Right cardiac atrium (tissue), 5 donors: ENCODE measurements at regions not wholly inside any gene's neighbourhood (a gene's known extent, or its start where the extent isn't known, plus 50 kb on each side); places are given as distances from the start of the nearest gene placed in this dataset.

Source experiments
- ATAC-seq, 2 donors: fragments of 200-7000 bp; cut with Tn5 transposase; one replicate each; pipeline versions ENCODE4 v1.8.0 to v1.9.1; 2020; ENCODE audit warnings: moderate library complexity in 2 of 2, mild to moderate bottlenecking in 1 of 2
- DNase-seq, 3 donors: peaks; one replicate each; pipeline ENCODE4 v3.0.0-alpha.2; 2020
- H3K27ac ChIP-seq: one replicate; pipeline ENCODE4 v1.5.1; 2013; ENCODE audit warnings: mild to moderate bottlenecking, low read length, control low read depth, moderate library complexity
- H3K27me3 ChIP-seq: one replicate; pipeline ENCODE4 v1.6.1; 2013; ENCODE audit not compliant: control insufficient read depth, insufficient read depth
- H3K4me1 ChIP-seq: one replicate; pipeline ENCODE4 v1.6.1; 2013; ENCODE audit warnings: low read length; ENCODE audit not compliant: control insufficient read depth, insufficient read depth
- H3K4me3 ChIP-seq: one replicate; pipeline ENCODE4 v1.5.1; 2013; ENCODE audit warnings: low read length, control low read depth
- H3K9me3 ChIP-seq: one replicate; pipeline ENCODE4 v1.6.1; 2013; ENCODE audit warnings: low read length; ENCODE audit not compliant: control insufficient read depth
- WGBS: extraction: QIAGEN DNeasy Blood & Tissue Kit; methylation state at CpG from one replicate; pipeline ENCODE4 v1.1.7; 2013; 5-methylcytosine and 5-hydroxymethylcytosine counted together
- intact Hi-C, 4 donors: fragments of 100-400 bp; cut with DNase I; formaldehyde crosslinking; loops; one replicate each; pipeline versions ENCODE4 v1.11.0 to v1.14.0; 2022 to 2023
- donor health status: healthy with polysubstance abuse.
- donor health status: DM: no; HTN: yes; CAD: no.
- donor health status: DM: no; HTN: no; CAD: no.
- donor health status: DM: no; HTN: yes; CAD: no; lungs with severe emphysema.
- donor health status: DM: yes; HTN: yes; CAD: no.

DNA sequence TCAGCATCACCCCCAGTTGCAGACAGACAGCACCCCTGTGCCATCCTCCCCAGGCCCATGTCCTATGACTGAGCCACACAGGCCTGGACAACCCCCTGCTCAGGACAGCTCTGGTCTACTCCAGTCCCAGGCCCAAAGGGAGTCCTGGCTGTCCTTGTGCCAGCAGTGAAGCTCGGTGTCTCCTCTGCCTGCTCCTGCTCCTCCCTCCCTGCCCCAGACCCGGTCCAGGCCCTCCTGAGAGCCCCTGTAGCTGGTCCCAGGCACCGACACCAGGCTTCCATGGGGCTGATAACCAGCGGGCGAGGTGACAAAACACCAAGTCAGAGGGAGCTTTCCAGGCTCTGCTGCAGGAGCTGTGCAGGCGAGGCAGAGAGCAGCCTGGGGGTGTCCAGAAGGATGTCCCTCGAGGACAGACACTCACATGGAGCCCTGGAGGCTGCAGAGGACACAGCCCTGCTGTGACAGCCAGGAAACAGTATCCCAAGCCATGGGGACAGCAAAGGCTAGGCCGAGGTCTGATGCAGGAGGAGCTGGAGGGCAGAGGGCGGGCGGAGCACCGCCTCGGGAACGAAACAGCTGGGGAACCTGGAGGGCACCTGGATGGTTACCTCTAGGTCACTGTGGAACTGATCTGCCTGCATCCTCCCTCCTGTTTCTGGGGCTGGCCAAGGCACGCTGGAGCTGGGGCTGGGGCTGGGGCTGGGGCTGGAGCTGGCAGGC lies 103.8 kb upstream of the PRR20G start:
- DNase-seq: no peak
- H3K27me3 ChIP-seq: no peaks in the 10 kb centered on the region

DNA sequence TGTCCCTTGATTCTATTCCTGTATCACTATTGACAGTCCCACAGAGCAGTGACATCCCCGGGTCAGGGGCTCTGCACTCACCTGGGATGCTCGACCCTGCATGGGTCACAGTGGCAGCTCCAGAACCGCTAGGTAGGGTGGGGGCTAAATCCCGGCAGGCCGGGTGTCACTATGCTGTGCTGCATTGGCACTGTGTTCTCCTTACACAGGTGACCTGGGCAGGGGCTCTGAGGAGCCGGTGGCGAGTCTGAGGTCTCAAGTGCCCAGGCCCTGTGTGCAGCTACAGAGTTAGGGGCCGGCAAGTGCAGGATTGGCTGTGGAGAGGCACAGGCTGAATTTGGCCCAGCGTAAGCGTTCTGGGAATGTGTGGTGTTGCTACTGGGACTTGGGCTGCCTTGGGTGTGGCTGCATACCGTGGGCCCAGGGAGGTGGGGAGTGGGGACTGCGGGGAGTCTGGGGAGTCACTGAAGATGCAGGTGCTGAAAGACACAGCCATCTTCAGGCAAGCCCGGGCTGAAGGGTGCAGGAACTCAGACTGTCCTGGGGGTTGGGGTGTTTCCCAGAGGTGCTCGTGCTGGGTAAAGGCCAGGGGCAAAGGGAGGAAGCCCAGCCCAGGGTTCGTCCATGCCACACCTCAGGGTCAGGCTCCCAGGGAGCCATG lies 102.6 kb upstream of the PRR20G start:
- H3K27me3 ChIP-seq: no peaks in the 10 kb centered on the region
- ATAC-seq: no peak
- no peaks in the 10 kb centered on the region for H3K9me3 ChIP-seq
- intact Hi-C loops: no loop called here
- H3K27ac ChIP-seq: no peak overlapping the region
- no peaks in the 10 kb centered on the region for H3K4me1 ChIP-seq
- 70% methylated on average over 15 of the region's 15 CpGs for WGBS
- H3K4me3 ChIP-seq: no peak overlapping the region
- no peak for DNase-seq

More for the DNA sequence above, 103.8 kb upstream of the PRR20G start:
- Histone ChIP-seq H3K4me3 (no peak overlapping the region), H3K4me1 (no peaks in the 10 kb centered on the region), H3K9me3 (no peaks in the 10 kb centered on the region), H3K27ac (no peak overlapping the region)
- 66% methylated on average over 14 of the region's 14 CpGs for WGBS
- intact Hi-C loops: no loop called here
- no peak for ATAC-seq

- H3K27me3 ChIP-seq: no peaks in the 10 kb centered on the region
- no peaks in the 10 kb centered on the region for H3K4me1 ChIP-seq
- no peak overlapping the region for H3K4me3 ChIP-seq
- DNase-seq (no peak), ATAC-seq (no peak)
- H3K27ac ChIP-seq: no peak overlapping the region
- no peaks in the 10 kb centered on the region for H3K9me3 ChIP-seq
- intact Hi-C loops: no loop called here
- WGBS: 86% methylated on average over 2 of the region's 2 CpGs
Observed at GRCh38 chr3:127389913-127390312, 102.1 kb upstream of the PRR20G start.

GRCh38 chr3:127389420-127389819 lies 101.6 kb upstream of the PRR20G start:
- Histone ChIP-seq H3K9me3 (no peaks in the 10 kb centered on the region), H3K4me3 (no peak overlapping the region), H3K27ac (no peak overlapping the region), H3K27me3 (no peaks in the 10 kb centered on the region), H3K4me1 (no peaks in the 10 kb centered on the region)
- no peak for DNase-seq
- intact Hi-C loops: no loop called here
- WGBS: 74% methylated on average over 10 of the region's 10 CpGs
- no peak for ATAC-seq

DNA sequence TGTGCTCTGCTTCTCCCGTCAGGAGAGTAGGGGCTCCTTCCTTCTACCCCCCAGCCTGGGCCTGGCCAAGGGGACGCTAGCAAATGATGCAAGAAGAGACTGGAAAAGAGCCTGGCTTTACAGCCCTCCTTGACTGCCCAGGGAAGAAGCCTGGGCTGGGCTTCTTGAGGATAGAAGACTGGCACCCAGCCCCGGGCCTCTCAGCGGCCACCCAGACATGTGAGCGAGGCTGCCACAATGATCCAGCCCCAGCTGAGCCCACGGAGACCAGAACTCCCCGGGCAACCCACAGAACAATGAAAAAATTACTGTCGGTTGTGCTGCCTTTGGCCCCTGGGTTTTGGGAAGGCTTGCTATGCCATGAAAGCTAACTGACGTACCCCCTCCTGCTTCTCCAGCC lies 100.6 kb upstream of the PRR20G start:
- H3K9me3 ChIP-seq: no peaks in the 10 kb centered on the region
- WGBS: 64% methylated on average over 9 of the region's 9 CpGs
- H3K4me1 ChIP-seq: no peaks in the 10 kb centered on the region
- no peaks in the 10 kb centered on the region for H3K27me3 ChIP-seq
- no peak overlapping the region for H3K4me3 ChIP-seq
- H3K27ac ChIP-seq: no peak overlapping the region
- ATAC-seq (no peak), DNase-seq (no peak)
- intact Hi-C loops: no loop called here

- no peaks in the 10 kb centered on the region for H3K9me3 ChIP-seq
- no peak overlapping the region for H3K4me3 ChIP-seq
- intact Hi-C loops: no loop called here
- WGBS: 73% methylated on average over 8 of the region's 8 CpGs
- H3K27me3 ChIP-seq: no peaks in the 10 kb centered on the region
- ATAC-seq: no peak
- DNase-seq: no peak
- H3K27ac ChIP-seq: no peak overlapping the region
- H3K4me1 ChIP-seq: no peaks in the 10 kb centered on the region
Observed at GRCh38 chr3:127387556-127388153, 99.8 kb upstream of the PRR20G start.

- intact Hi-C loops: no loop called here
- DNase-seq (no peak), ATAC-seq (no peak)
- H3K4me3 ChIP-seq: no peak overlapping the region
- H3K4me1 ChIP-seq: no peaks in the 10 kb centered on the region
- no peak overlapping the region for H3K27ac ChIP-seq
- WGBS: 81% methylated on average over 8 of the region's 8 CpGs
- H3K27me3 ChIP-seq: no peaks in the 10 kb centered on the region
- H3K9me3 ChIP-seq: no peaks in the 10 kb centered on the region
Observed at GRCh38 chr3:127387119-127387518, 99.3 kb upstream of the PRR20G start.

DNA sequence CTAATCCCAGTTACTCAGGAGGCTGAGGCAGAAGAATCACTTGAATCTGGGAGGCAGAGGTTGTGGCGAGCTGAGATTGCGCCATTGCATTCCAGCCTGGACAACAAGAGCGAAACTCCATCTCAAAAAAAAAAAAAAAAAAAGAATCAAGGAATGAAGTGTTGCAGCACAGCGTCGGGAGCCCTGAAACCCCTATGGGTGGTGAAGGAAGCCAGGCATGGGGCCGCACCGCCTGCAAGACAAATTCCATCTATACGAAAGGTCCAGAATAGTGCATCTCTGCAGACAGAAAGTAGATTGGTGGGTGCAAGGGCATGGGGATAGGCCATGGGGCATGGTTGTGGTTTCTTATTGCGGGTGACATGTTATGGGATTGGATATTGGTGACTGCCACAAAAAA lies 98.6 kb upstream of the PRR20G start:
- WGBS: 82% methylated on average over 9 of the region's 9 CpGs
- DNase-seq (no peak), ATAC-seq (no peak)
- H3K9me3 ChIP-seq: no peaks in the 10 kb centered on the region
- H3K27me3 ChIP-seq: no peaks in the 10 kb centered on the region
- no peaks in the 10 kb centered on the region for H3K4me1 ChIP-seq
- no peak overlapping the region for H3K27ac ChIP-seq
- intact Hi-C loops: no loop called here
- H3K4me3 ChIP-seq: no peak overlapping the region

- H3K27me3 ChIP-seq: no peaks in the 10 kb centered on the region
Observed at GRCh38 chr3:127385540-127385870, 97.7 kb upstream of the PRR20G start.

DNA sequence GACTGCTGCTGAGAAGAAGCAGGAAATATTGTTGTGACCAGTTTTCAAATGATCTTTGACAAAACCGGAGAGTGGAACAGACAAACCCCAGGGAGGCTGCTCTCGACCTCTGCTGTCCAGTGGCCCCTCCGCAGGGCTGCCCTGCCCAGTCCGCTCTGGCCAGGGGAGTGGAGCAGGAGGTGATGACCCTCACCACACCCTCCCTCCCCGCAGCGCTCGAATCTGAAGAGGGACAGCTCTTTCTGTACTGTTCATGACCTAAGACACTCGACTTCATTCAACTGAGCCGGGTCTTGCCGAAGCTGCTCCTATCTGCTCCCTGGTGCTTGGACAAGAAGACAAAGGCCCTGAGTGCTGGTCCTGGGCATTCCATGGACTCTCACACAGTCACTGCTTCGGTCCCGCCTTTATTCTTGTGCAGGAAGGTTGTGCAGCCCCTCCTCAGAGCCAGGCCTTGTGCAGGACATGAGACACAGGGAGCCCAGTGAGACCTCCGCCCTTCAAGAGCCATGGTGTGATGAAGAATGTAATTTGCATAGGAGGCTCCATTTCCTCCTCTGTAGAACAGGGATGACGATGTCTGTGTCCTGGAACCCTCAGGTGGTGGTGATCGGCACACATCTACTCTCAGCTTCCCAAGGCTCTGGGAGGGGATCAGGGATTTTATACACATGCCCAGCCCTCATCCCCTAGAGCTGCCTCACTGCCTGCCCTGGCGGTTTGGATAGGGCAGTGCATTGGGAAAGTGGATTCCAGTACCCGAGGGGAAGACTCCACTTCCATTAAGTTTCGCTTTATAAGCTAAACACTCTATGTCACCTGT lies 97.1 kb upstream of the PRR20G start:
- no peak for ATAC-seq
- H3K4me3 ChIP-seq: no peak overlapping the region
- intact Hi-C loops: no loop called here
- no peaks in the 10 kb centered on the region for H3K9me3 ChIP-seq
- no peak overlapping the region for H3K27ac ChIP-seq
- H3K4me1 ChIP-seq: no peaks in the 10 kb centered on the region
- no peak for DNase-seq
- 73% methylated on average over 18 of the region's 18 CpGs for WGBS
- H3K27me3 ChIP-seq: no peaks in the 10 kb centered on the region

More at GRCh38 chr3:127385540-127385870, 97.7 kb upstream of the PRR20G start:
- Histone ChIP-seq H3K4me1 (no peaks in the 10 kb centered on the region), H3K27ac (no peak overlapping the region), H3K9me3 (no peaks in the 10 kb centered on the region), H3K4me3 (no peak overlapping the region)
- ATAC-seq: no peak
- DNase-seq: no peak
- intact Hi-C loops: no loop called here
- WGBS: 91% methylated on average over 5 of the region's 5 CpGs

GRCh38 chr3:127383656-127384179 lies 95.9 kb upstream of the PRR20G start:
- H3K4me1 ChIP-seq: no peaks in the 10 kb centered on the region
- ATAC-seq: no peak
- no peaks in the 10 kb centered on the region for H3K27me3 ChIP-seq
- intact Hi-C loops: no loop called here
- no peak overlapping the region for H3K4me3 ChIP-seq
- 53% methylated on average over 10 of the region's 10 CpGs for WGBS
- H3K9me3 ChIP-seq: no peaks in the 10 kb centered on the region
- no peak for DNase-seq
- no peak overlapping the region for H3K27ac ChIP-seq
